ENCODE measurements at regions not wholly inside any gene's neighbourhood (a gene's known extent, or its start where the extent isn't known, plus 50 kb on each side); places are given as distances from the start of the nearest gene placed in this dataset.

DNA sequence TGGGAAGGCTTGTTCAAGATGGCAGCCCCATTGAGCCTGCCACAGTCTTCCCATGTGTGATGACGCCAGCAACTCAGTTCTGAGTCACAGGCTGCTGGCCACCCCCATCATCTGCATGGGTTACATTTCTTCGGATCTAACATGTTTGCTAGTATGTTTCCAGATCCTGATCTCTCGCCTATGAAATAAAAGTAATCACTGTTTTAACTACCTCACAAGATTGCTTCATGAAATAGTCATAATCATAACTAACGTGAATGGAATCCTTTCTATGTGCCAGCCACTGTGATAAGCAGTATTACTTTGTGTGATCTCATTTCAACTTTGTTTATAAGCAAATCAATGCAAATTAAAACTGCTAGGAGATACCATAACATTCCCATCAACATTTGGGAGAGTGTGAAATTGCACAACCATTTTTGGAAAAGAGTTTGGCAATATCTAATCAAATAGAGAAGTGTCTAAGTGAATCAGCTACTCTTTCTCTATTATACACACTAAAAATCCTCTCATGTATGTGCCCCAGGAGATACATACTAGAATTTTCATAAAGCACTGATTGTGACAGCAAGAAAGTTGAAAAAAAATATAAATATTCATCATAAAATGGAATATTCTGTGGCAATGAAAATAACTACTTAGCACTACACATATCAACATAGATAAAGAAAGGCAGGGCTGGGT, 300.2 kb upstream of the IRX5 start:
- TF ChIP-seq, protein P1, sequence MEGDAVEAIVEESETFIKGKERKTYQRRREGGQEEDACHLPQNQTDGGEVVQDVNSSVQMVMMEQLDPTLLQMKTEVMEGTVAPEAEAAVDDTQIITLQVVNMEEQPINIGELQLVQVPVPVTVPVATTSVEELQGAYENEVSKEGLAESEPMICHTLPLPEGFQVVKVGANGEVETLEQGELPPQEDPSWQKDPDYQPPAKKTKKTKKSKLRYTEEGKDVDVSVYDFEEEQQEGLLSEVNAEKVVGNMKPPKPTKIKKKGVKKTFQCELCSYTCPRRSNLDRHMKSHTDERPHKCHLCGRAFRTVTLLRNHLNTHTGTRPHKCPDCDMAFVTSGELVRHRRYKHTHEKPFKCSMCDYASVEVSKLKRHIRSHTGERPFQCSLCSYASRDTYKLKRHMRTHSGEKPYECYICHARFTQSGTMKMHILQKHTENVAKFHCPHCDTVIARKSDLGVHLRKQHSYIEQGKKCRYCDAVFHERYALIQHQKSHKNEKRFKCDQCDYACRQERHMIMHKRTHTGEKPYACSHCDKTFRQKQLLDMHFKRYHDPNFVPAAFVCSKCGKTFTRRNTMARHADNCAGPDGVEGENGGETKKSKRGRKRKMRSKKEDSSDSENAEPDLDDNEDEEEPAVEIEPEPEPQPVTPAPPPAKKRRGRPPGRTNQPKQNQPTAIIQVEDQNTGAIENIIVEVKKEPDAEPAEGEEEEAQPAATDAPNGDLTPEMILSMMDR (IDR thresholded peaks at IDR 0.05), result no peak
- TF ChIP-seq POLR2A (IDR thresholded peaks at IDR 0.05), result no peak
- no peak for TF ChIP-seq EP300 (IDR thresholded peaks at IDR 0.05)
